ENCODE measurements at regions not wholly inside any gene's neighbourhood (a gene's known extent, or its start where the extent isn't known, plus 50 kb on each side); places are given as distances from the start of the nearest gene placed in this dataset.

- H3K4me2 ChIP-seq (ENCODE audit: insufficient read depth, insufficient read length, low read length): no peak overlapping the region
- H3K4me1 ChIP-seq (ENCODE audit: insufficient read depth, low read length): no peaks in the 10 kb centered on the region; the same call in 1 of the 2 replicates
- H3K9me3 Mint-ChIP-seq: peaks cover 13 to 21% of the 10 kb centered on the region in 2 experiments
- H3K56ac ChIP-seq (ENCODE audit: insufficient read length, low read depth, low read length): no peak overlapping the region
- H3K9ac ChIP-seq (ENCODE audit: extremely low read depth, insufficient read length, low read length): no peak overlapping the region
- no peak overlapping the region for H3K27ac ChIP-seq (ENCODE audit: insufficient read length, low read depth, low read length)
- H2BK12ac ChIP-seq (ENCODE audit: insufficient read length, low read depth, low read length): no peak overlapping the region
- no peak overlapping the region for H2AFZ ChIP-seq (ENCODE audit: low read length)
- no peak overlapping the region for H2BK5ac ChIP-seq (ENCODE audit: insufficient read length, low read length)
- no peaks in the 10 kb centered on the region for H3K23me2 ChIP-seq (ENCODE audit: insufficient read length, low read depth, low read length, poor library complexity, severe bottlenecking)
- no peaks in the 10 kb centered on the region for H3K27me3 ChIP-seq (ENCODE audit: insufficient read depth, low read length)
- H3K27ac Mint-ChIP-seq: no peak overlapping the region
- peaks cover 5% of the 10 kb centered on the region for H3K9me3 ChIP-seq (ENCODE audit: control insufficient read depth, low read depth, low read length)
- no peak overlapping the region for H2BK120ac ChIP-seq (ENCODE audit: low read depth, low read length, poor library complexity, severe bottlenecking)
- H3T11ph ChIP-seq (ENCODE audit: low read length): no peak overlapping the region
- H4K5ac ChIP-seq (ENCODE audit: insufficient read length, low read depth, low read length): no peak overlapping the region
- no peak overlapping the region for H3K18ac ChIP-seq (ENCODE audit: insufficient read length, low read depth, low read length)
- no peaks in the 10 kb centered on the region for H4K20me1 ChIP-seq (ENCODE audit: control insufficient read depth, insufficient read depth, insufficient read length)
- WGBS (ENCODE audit: extremely low coverage, insufficient read length, low lambda C conversion rate): no CpG with 5 or more reads among the region's 1 CpG
- H2BK15ac ChIP-seq (ENCODE audit: low read depth, low read length): no peak overlapping the region
- no peak for DNase-seq
- TF ChIP-seq CTCF (conservative IDR thresholded peaks at IDR 0.05): no peak
- 0 out of 4 replicates have a peak, but pooled peaks cover 0 to 2% of the 10 kb centered on the region in 2 experiments for H3K4me1 Mint-ChIP-seq
- no peak overlapping the region for H3K14ac ChIP-seq (ENCODE audit: insufficient read depth, low read length)
- H3K79me2 ChIP-seq (ENCODE audit: insufficient read depth, low read length): no peaks in the 10 kb centered on the region
- H3K79me1 ChIP-seq (ENCODE audit: insufficient read depth, low read depth, low read length, poor library complexity, severe bottlenecking): no peaks in the 10 kb centered on the region
- H3K27me3 Mint-ChIP-seq (ENCODE audit: low read depth): no peaks in the 10 kb centered on the region
- H3K4me3 Mint-ChIP-seq: no peak overlapping the region
- no peak overlapping the region for H3K4ac ChIP-seq (ENCODE audit: low read depth, low read length)
- H3K36me3 Mint-ChIP-seq (ENCODE audit: insufficient read depth in 1 of 3, low read depth in 3 of 3): peaks cover 8 to 23% (median 15%) of the 10 kb centered on the region in 3 experiments
- H4K8ac ChIP-seq (replicated peaks; ENCODE audit: insufficient read length, low read depth, low read length): no peak overlapping the region
- H2BK20ac ChIP-seq (ENCODE audit: low read depth, low read length, poor library complexity, severe bottlenecking): no peak overlapping the region
- no peak overlapping the region for H2AK5ac ChIP-seq (ENCODE audit: insufficient read length, low read length)
- H4K91ac ChIP-seq (ENCODE audit: insufficient read length, low read depth, low read length): no peak overlapping the region
- no peak overlapping the region for H3K23ac ChIP-seq (ENCODE audit: insufficient read length, low read depth, low read length)
These were observed 69.5 kb upstream of the C1GALT1 start for GRCh38 chr7:7112868-7113267.
